Thyroid gland (tissue), 4 donors: ENCODE measurements at regions not wholly inside any gene's neighbourhood (a gene's known extent, or its start where the extent isn't known, plus 50 kb on each side); places are given as distances from the start of the nearest gene placed in this dataset.

ENCODE experiments used
- DNase-seq, 2 donors: peaks; one replicate each; pipeline ENCODE4 v3.0.0-alpha.2; 2019
- H3K27ac ChIP-seq, 3 donors: fragments of 200-600 bp; sonication (generic); 1 replicate in 2 of 3; 2 replicates in 1 of 3; pipeline ENCODE4 v1.5.1; 2016 to 2019; ENCODE audit warnings: mild to moderate bottlenecking in 1 of 3, moderate library complexity in 1 of 3
- H3K27me3 ChIP-seq: fragments of 200-600 bp; sonication (generic); one replicate; pipeline ENCODE4 v1.5.1; 2019
- H3K36me3 ChIP-seq, 2 donors: fragments of 200-600 bp; sonication (generic); one replicate each; pipeline ENCODE4 v1.5.1; 2016 to 2019
- H3K4me1 ChIP-seq, 2 donors: fragments of 200-600 bp; sonication (generic); one replicate each; pipeline ENCODE4 v1.5.1; 2017 to 2019
- H3K4me3 ChIP-seq, 3 donors: fragments of 200-600 bp; sonication (generic); replicated peaks in 1 of 3; 1 replicate in 2 of 3; 2 replicates in 1 of 3; pipeline ENCODE4 v1.5.1; 2016; ENCODE audit warnings: mild to moderate bottlenecking in 1 of 3
- H3K9me3 ChIP-seq: fragments of 200-600 bp; sonication (generic); one replicate; pipeline ENCODE4 v1.5.1; 2017
- POLR2A ChIP-seq, 2 donors: fragments of 450-650 bp; IDR thresholded peaks; one replicate each; pipeline ENCODE4 v1.6.1; 2017; ENCODE audit warnings: antibody characterized with exemption in 2 of 2, mild to moderate bottlenecking in 2 of 2, moderate library complexity in 1 of 2
- WGBS, 2 donors: methylation state at CpG; one replicate each; pipeline ENCODE4 v1.1.5; 2017; 5-methylcytosine and 5-hydroxymethylcytosine counted together
- intact Hi-C: fragments of 100-400 bp; cut with DNase I; formaldehyde crosslinking; loops from one replicate; pipeline ENCODE4 v1.15.1; 2023
- TF ChIP-seq, protein P1 (sequence below), 6 experiments: fragments of 200-600 bp in 3 of 6; fragments of 450-650 bp in 3 of 6; sonication (generic) in 3 of 6; IDR thresholded peaks; one replicate each; pipeline ENCODE4 v1.5.1; 2016 to 2019; ENCODE audit warnings: antibody characterized with exemption in 6 of 6, mild to moderate bottlenecking in 2 of 6, inconsistent platforms in 1 of 6, moderate library complexity in 1 of 6

DNA sequence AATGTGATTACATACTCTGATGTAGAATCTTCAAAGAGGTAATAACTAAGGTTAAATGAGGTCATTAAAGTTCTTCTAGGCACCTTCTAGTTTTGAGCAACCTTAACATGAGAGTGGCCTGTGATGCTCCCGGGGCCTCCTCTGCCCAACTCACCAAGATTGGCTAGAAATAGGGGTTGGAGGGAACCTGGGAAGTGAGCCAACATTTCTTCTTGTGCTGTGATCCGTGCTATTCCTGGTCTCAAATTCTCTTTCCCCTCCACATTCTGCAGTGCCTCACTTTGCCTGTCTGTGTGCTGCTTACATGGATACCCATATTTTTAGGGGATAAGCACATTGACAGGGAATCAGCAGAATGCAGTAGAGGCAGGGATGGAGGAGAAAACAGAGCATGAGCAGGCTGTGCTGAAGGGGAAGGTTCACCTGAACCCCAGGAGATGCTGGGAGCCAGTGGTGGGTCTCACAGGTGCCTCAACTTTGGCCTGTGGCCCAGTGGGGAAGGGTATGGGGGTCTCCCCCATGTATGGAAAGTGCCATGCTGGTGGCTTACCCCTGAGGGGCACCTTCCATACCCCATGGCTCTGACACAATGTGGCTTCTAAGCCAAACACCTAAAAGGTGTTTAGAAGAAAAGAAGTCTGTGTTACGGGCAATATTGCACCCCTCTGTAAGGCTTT is 164.7 kb upstream of the CHD6 start:
- intact Hi-C loops, result no loop called here
- DNase-seq, result no peak
- TF ChIP-seq, protein P1, sequence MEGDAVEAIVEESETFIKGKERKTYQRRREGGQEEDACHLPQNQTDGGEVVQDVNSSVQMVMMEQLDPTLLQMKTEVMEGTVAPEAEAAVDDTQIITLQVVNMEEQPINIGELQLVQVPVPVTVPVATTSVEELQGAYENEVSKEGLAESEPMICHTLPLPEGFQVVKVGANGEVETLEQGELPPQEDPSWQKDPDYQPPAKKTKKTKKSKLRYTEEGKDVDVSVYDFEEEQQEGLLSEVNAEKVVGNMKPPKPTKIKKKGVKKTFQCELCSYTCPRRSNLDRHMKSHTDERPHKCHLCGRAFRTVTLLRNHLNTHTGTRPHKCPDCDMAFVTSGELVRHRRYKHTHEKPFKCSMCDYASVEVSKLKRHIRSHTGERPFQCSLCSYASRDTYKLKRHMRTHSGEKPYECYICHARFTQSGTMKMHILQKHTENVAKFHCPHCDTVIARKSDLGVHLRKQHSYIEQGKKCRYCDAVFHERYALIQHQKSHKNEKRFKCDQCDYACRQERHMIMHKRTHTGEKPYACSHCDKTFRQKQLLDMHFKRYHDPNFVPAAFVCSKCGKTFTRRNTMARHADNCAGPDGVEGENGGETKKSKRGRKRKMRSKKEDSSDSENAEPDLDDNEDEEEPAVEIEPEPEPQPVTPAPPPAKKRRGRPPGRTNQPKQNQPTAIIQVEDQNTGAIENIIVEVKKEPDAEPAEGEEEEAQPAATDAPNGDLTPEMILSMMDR (IDR thresholded peaks at IDR 0.05), result no peak
- no peak for TF ChIP-seq POLR2A (IDR thresholded peaks at IDR 0.05)
- Histone ChIP-seq H3K36me3 (no peaks in the 10 kb centered on the region), H3K27me3 (no peaks in the 10 kb centered on the region), H3K27ac (no peak overlapping the region), H3K4me1 (no peaks in the 10 kb centered on the region), H3K9me3 (no peaks in the 10 kb centered on the region), H3K4me3 (no peak overlapping the region)
- 49 to 66% methylated on average over 3 of the region's 3 CpGs for WGBS, 2 donors

DNA sequence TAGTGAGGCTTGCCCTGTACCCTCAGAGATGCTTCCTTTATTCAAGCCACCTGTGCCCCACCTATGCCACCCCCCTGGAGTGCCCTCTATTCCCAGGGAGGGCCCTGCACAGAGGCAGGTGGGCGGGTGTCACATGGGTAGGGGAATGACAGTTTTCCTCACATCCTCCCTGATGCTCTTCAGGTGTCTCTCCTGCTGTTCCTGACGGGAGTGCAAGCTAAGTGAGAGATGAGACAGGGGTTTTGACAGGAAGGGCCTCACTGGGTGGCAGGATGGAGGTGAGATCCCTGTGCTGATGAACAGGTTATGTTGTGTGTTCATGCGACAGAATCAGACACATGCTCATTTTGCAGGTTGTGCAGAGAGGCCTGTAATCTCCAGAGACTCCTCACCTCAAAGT is 164.1 kb upstream of the CHD6 start:
- H3K9me3 ChIP-seq, result no peaks in the 10 kb centered on the region
- H3K27me3 ChIP-seq, result no peaks in the 10 kb centered on the region
- DNase-seq, result no peak
- H3K4me3 ChIP-seq, result no peak overlapping the region
- WGBS, 2 donors, result 62 to 86% methylated on average over 3 of the region's 3 CpGs
- H3K36me3 ChIP-seq, result no peaks in the 10 kb centered on the region
- no peaks in the 10 kb centered on the region for H3K4me1 ChIP-seq
- H3K27ac ChIP-seq, result no peak overlapping the region
- TF ChIP-seq, protein P1 (IDR thresholded peaks at IDR 0.05), result no peak
- TF ChIP-seq POLR2A (IDR thresholded peaks at IDR 0.05), result no peak
- intact Hi-C loops, result no loop called here

DNA sequence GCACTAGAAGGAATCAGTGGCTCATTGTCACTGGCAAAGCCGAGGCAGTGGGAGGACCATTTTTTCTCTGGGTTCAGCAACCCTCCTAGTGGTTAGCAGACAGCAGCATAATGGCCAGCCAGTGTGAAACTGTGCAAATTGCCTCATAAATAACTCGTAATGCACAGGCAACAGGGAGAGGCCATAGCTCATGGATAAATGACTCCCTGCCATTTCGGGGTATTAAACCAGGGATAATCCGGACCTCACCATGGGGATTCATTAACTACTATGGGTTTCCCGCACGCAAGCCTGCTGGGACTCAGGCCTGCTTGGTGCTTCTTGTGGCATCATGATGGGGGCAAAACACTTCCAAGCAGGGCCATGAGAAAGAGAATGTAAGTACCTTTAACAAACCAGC is 158.2 kb upstream of the CHD6 start:
- WGBS, 2 donors, result 91 to 92% methylated on average over 6 of the region's 6 CpGs

DNA sequence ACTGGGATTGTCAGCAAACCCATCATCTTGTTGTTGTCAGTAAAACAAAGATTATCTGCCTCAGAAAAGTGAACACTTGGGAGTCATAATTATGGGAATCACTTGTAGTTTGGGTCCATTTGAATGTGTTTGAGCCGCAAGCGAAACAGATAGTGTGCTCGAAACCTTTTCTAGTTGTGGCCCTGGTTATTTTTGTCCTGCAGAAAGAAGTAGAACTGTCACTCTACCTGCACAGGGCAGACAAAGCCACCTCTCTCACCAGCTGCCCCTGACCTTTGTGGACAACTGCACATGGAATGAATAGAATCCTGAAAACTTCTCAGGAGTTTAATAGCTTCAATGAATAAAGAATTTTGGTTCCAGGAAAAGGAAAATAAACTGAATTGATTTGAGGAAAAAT is 156.1 kb upstream of the CHD6 start:
- no peak overlapping the region for H3K27ac ChIP-seq
- H3K4me1 ChIP-seq, result no peaks in the 10 kb centered on the region
- H3K4me3 ChIP-seq, result no peak overlapping the region
- TF ChIP-seq POLR2A (IDR thresholded peaks at IDR 0.05), result no peak
- TF ChIP-seq, protein P1 (IDR thresholded peaks at IDR 0.05), result no peak
- no peaks in the 10 kb centered on the region for H3K27me3 ChIP-seq
- H3K36me3 ChIP-seq, result no peaks in the 10 kb centered on the region
- WGBS, 2 donors, result 86 to 92% methylated on average over 3 of the region's 3 CpGs
- DNase-seq, result no peak
- H3K9me3 ChIP-seq, result no peaks in the 10 kb centered on the region
- intact Hi-C loops, result no loop called here

More for the DNA sequence above, 158.2 kb upstream of the CHD6 start:
- Histone ChIP-seq H3K4me1 (no peaks in the 10 kb centered on the region), H3K27me3 (no peaks in the 10 kb centered on the region), H3K9me3 (no peaks in the 10 kb centered on the region), H3K27ac (no peak overlapping the region), H3K4me3 (no peak overlapping the region), H3K36me3 (no peaks in the 10 kb centered on the region)
- no peak for DNase-seq
- TF ChIP-seq, protein P1 (IDR thresholded peaks at IDR 0.05), result no peak
- no peak for TF ChIP-seq POLR2A (IDR thresholded peaks at IDR 0.05)
- intact Hi-C loops, result no loop called here

DNA sequence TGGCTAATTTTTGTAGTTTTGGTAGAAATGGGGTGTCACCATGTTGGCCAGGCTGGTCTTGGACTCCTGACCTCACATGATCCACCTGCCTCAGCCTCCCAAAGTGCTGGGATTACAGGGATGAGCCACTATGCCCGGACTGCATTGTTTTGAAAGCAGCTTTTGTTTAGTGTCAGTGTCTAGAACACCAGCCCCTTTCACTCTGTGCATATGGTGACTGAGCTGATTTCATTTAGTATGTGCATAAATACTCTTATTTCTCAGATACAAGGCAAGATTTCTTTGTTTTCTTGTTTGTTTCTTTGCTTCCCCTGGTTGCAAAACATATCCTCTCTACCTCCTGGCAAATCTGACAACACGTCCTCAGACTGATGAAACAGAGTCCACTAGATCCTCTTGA is 152.8 kb upstream of the CHD6 start:
- H3K4me3 ChIP-seq, result no peak overlapping the region
- no peaks in the 10 kb centered on the region for H3K36me3 ChIP-seq
- WGBS, 2 donors, result 74 to 82% methylated on average over 2 of the region's 2 CpGs
- TF ChIP-seq, protein P1 (IDR thresholded peaks at IDR 0.05), result no peak
- no peak for TF ChIP-seq POLR2A (IDR thresholded peaks at IDR 0.05)
- no peaks in the 10 kb centered on the region for H3K4me1 ChIP-seq
- intact Hi-C loops, result no loop called here
- no peaks in the 10 kb centered on the region for H3K9me3 ChIP-seq
- no peak overlapping the region for H3K27ac ChIP-seq
- H3K27me3 ChIP-seq, result no peaks in the 10 kb centered on the region
- DNase-seq, result no peak
